ENCODE measurements at regions not wholly inside any gene's neighbourhood (a gene's known extent, or its start where the extent isn't known, plus 50 kb on each side); places are given as distances from the start of the nearest gene placed in this dataset.
"Not testable (repeated sequence)": the region's sequence is repeated elsewhere in the genome, so short reads cannot be mapped to it uniquely, and the experiment has no call there.

DNA sequence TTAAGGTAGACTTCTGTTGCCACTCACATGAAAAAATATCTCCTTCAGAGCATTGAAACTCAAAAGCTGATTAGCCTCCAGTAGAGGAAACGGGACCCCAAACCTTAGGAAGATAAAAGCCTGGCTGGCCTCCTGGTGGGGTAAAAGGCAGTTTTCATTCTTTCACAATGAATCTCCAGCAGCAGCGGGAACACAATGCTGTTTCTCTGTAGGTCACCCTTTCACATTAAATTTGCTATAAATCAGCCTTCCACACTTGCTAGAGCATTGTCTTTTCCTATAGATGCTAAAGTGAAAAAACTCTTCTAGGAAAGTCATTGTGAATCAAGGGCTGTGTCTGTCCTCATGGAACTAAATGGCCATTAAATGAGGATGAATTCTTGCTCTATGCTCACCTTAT lies 207.3 kb upstream of the MAGEB2 start:
- DNase-seq (ENCODE audit: low read depth) = no peak

DNA sequence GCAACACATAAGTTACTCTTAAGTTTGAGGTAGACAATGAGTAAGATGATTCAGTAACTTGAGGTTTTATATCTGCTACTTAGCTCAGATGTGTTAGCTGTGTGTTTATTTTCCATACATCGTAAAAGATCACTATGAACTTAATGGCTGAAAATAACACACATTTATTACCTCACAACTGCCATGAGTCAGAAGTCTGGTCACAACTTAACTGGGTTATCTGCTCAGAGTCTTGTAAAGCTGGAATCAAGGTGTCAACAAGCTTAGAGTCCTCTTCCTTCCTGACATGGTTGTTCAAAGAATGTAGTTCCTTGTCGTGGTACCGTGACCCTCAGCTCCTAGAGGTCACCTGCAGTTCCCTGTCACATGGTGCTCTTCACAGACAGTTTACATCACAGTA lies 204.9 kb upstream of the MAGEB2 start:
- DNase-seq (ENCODE audit: low read depth) = no peak

- DNase-seq (ENCODE audit: low read depth) = no peak
Observed at GRCh38 chrX:30015440-30015839, 199.9 kb upstream of the MAGEB2 start.

- DNase-seq (ENCODE audit: low read depth) = no peak
Observed at GRCh38 chrX:30027636-30028035, 187.7 kb upstream of the MAGEB2 start.

- DNase-seq (ENCODE audit: low read depth) = not testable (repeated sequence)
Observed at GRCh38 chrX:30036406-30036805, 179.0 kb upstream of the MAGEB2 start.

DNA sequence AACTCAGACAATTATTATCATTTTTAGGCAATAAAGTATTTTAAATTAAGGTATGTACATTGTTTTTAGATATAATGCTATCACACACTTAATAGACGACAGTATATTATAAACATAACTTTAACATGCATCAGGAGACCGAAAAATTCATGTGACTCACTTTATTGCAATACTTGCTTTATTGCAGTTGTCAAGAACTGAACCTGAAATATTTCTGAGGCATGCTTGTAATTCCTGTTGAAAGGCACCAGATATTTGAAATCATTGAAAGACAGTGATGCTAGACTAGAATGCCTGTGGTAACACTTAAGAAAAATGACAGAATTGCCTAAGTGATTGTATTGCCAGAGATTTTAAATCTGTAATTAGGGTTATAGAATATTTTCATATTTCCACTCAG lies 175.6 kb upstream of the MAGEB2 start:
- peak; percentile 34 for DNase-seq (ENCODE audit: low read depth)

GRCh38 chrX:30060718-30061117 lies 154.6 kb upstream of the MAGEB2 start:
- no peak for DNase-seq (ENCODE audit: low read depth)

- DNase-seq (ENCODE audit: low read depth) = peak; percentile 26
Observed at GRCh38 chrX:30065226-30065625, 150.1 kb upstream of the MAGEB2 start.

DNA sequence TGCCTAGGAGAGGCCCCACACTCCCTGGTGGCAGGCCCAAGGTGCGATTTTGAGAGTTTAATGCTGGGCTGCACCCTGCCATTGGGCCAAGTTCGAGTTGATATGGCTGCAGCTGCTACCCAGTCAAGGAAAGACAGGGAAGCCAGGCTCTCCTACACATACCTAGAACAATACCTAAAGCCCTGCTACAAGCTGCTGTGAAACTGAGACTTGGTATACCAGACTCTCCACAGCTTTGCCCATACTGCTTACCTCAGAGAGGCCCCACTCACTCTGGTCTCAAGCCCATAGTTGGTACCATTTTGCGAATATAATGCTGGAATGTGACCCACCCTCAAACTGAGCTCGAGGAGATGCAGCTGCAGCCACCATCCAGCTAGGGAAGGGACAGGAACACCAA lies 147.7 kb upstream of the MAGEB2 start:
- no peak for DNase-seq (ENCODE audit: low read depth)

DNA sequence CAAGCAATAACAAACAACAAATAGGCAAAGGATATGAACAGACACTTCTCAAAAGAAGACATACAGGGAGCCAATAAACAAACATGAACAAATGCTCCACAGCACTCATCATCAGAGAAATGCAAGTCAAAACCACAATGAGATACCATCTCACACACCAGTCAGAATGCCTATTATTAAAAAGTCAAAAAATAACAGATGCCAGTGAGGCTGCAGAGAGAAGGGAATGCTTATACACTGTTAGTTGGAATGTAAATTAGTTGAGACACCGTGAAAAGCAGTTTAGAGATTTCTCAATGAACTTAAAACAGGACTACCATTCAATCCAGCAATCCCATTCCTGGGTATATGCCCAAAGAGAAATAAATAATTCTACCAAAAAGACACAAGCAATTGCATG lies 129.8 kb upstream of the MAGEB2 start:
- no peak for DNase-seq (ENCODE audit: low read depth)

GRCh38 chrX:30111431-30111830 lies 103.9 kb upstream of the MAGEB2 start:
- no peak for DNase-seq (ENCODE audit: low read depth)

DNA sequence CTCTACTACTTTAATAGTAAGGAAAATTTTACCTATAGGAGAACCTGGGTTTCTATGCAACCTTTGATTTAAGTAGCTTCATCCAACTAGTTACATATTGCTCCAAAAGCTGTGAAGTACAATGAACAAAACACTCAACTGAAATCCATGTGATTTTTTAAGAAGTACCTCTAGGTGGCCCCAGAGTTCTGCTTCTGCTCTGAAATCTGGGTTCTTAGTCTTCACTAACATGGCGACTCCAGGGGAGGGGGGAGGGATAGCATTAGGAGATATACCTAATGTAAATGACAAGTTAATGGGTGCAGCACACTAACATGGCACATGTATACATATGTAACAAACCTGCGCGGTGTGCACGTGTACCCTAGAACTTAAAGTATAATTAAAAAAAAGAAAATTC lies 73.4 kb upstream of the MAGEB2 start:
- no peak for DNase-seq (ENCODE audit: low read depth)

GRCh38 chrX:30144221-30144620 lies 71.1 kb upstream of the MAGEB2 start:
- no peak for DNase-seq (ENCODE audit: low read depth)

GRCh38 chrX:30144971-30145731 lies 70.2 kb upstream of the MAGEB2 start:
- DNase-seq (ENCODE audit: low read depth) = no peak

DNA sequence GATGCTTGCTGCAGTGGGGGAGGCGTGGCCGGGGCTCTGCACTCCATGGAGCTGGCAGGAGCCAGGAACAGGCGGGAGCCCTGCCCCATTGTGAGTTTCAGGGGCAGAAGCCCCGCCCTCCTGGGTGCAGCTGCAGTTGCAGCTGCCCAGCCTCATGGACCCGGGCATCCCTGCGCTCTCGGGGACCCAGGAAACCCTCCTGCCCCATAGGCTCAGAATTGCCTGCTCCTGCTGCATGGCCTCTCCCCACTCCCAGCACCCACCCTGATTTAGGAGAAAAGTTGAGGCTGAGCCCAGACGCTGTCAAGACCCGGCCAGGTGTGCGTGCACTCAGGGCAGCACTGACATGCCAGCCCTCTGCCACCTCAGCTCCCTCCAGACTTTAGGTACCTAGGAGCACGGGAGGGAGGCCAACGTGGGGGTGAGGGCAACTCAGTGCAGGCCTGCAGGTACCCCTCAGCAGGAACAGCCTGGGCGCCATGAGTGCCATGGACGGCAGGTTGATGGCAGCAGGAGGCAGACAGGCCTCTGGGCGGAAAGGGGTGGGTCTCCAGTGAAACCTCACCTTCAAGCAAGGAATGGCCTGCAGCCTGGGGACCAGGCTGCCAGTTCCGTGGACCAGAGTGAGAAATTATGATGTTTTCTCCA lies 67.2 kb upstream of the MAGEB2 start:
- DNase-seq (ENCODE audit: low read depth) = no peak

DNA sequence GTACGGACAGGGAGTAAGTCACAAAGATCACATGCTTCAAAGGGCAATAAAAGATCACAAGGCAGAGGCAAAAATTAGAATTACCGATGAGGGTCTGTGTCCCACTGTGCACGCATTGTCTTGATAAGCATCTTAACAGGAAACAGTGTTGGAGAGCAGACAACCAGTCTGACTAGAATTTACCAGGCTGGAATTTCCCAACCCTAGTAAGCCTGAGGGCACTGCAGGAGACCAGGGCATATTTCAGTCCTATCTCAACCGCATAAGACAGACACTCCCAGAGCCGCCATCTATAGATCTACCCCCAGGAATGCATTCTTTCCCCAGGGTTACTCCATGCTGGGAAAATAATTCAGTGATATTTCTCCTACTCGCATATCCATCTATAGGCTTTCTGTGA lies 66.2 kb upstream of the MAGEB2 start:
- not testable (repeated sequence) for DNase-seq (ENCODE audit: low read depth)

DNA sequence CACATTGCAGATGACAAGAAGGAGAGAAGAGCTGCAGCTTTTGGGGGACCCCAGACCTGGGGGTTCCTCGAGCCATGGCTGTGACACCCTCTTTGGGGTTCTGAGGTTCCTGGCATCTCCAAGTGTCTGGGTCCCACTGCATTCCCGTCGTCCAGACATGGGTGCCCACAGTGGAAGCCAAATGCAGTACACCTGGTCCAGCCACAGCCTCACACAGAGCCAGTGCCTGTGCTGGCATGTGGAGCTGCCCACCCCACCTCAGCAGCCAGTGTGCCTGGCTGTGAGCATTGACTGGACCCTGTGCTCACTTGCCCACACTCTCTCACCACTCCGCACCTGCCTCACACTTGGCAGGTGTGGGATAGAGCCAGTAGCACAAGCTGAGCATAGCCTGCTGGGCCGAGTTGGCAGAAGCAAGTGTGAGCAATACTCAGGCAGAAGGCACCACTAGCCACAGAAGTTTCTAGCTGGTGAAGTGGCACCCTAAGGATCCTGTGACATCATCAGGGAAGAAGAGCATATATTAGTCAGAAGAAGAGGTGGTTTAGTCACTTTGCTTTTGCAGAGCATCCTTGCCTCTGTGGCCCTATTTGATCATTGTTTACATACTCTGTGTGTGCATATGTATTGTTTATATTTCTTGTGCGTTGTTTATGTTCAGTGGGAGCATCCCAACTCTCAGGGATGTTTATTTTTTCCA lies 65.0 kb upstream of the MAGEB2 start:
- no peak for DNase-seq (ENCODE audit: low read depth)

DNA sequence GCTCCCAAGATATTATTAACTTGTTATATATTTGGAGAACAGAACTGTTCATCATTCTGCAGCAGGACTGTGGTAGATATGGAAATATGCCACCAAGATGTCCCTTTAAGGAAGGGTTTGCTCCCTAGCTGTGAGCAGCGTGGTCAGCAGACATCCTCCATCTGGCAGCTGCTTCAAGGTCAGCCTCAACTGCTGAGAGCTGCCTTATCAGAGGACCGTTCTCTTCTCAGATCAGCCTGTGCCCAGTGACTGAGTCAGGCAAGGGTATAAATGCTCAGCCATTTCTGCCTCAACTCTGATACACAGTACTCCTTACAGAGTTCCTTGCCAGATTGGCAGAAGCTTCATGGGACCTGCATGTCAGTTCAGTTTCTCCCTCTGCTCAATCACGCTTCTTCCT lies 63.4 kb upstream of the MAGEB2 start:
- no peak for DNase-seq (ENCODE audit: low read depth)

DNA sequence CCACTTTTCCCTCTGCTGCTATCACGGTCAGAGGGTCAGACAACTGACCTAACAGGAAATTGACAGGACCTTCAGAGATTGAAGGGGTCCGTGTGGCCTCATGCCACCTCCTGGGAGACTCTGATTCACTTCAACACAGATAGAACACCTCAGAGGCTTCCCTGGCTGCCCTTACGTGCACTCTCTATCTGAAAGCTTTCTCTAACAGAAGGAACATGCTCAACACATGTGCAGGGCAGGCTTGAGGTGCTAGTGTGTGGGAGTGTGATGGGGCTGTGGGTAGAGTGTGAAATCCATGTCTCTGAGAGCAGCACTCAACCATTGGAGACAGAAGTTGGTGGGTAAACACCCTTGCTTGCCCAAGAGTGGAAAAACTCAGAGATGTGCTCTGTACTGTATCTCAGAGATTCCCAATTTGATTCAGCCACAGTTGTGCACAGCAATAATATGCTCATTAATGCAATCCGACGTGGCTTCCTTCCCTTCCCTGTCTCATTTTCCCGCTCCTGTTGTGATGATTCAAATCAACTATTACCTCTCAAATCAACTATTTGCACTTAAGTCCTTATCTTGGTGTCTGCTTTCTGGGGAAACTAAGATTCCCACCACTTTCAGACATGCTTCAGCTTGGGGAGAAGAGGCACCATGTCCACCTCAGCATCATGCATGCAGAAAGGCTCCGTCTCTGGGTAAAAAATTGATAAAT lies 62.0 kb upstream of the MAGEB2 start:
- no peak for DNase-seq (ENCODE audit: low read depth)

GRCh38 chrX:30153881-30154260 lies 61.5 kb upstream of the MAGEB2 start:
- no peak for DNase-seq (ENCODE audit: low read depth)

- DNase-seq (ENCODE audit: low read depth) = no peak
Observed at GRCh38 chrX:30156009-30156408, 59.4 kb upstream of the MAGEB2 start.

- DNase-seq (ENCODE audit: low read depth) = no peak
Observed at GRCh38 chrX:30156880-30157560, 58.3 kb upstream of the MAGEB2 start.
